K562 (cell line): ENCODE measurements at regions not wholly inside any gene's neighbourhood (a gene's known extent, or its start where the extent isn't known, plus 50 kb on each side); places are given as distances from the start of the nearest gene placed in this dataset.
A peak's percentile ranks its signal among the peaks of the same experiment; 100 is the strongest.

ENCODE experiments used
- ATAC-seq: fragments of 200-7000 bp; cut with Tn5 transposase; 3 replicates; pipeline ENCODE4 v1.9.1; 2020; ENCODE audit warnings: moderate library complexity
- BruUV-seq: library from RNA; stranded (reverse); fragments of 400-500 nt; replicated peaks from 2 replicates; lab custom pipeline; 2021; lab: Mats Ljungman, UMichigan
- CTCF ChIA-PET: fragments of 300-600 bp; formaldehyde crosslinking; extraction: SDS; loops from one replicate; lab custom pipeline; 2021; ENCODE audit warnings: low intra/inter-chr PET ratio; lab: Yijun Ruan, JAX
- POLR2A ChIA-PET: fragments of 300-600, 350-650 bp; sonication (Branson Sonifier 250); formaldehyde crosslinking; extraction: SDS; loops from one replicate; lab custom pipeline; 2021; ENCODE audit warnings: antibody characterized with exemption, inconsistent platforms; lab: Yijun Ruan, JAX
- DNase-seq, 4 experiments: peaks; one replicate each; pipeline versions ENCODE4 v3.0.0 to v3.0.0-alpha.2; 2011 to 2018; ENCODE audit warnings: low spot score in 3 of 4, mixed read lengths in 3 of 4; ENCODE audit errors: extremely low read depth in 1 of 4
- FAIRE-seq: peaks from 2 replicates; lab custom pipeline; 2011; peaks lifted over from hg19 to GRCh38; lab: Jason Lieb, UNC
- H2AFZ ChIP-seq: 2 replicates; pipeline ENCODE4 v1.6.0; 2011; ENCODE audit warnings: low read depth, low read length, control low read depth, inconsistent platforms
- H3K27ac ChIP-seq: fragments of 200-600 bp; 3 replicates; pipeline ENCODE4 v1.8.0; 2011; ENCODE audit warnings: low read depth, mild to moderate bottlenecking, control low read depth, inconsistent platforms, low read length, moderate library complexity, mixed read lengths; ENCODE audit errors: extremely low read depth
- H3K27me3 ChIP-seq, 2 experiments: fragments of 300-600 bp in 1 of 2; 2 replicates in 1 of 2; 3 replicates in 1 of 2; pipeline versions ENCODE4 v1.6.0 to v1.8.0; 2011; ENCODE audit warnings: inconsistent platforms in 2 of 2, low read length in 2 of 2, mild to moderate bottlenecking in 1 of 2, mixed read lengths in 1 of 2, moderate library complexity in 1 of 2; ENCODE audit not compliant: control insufficient read depth in 2 of 2, insufficient read depth in 2 of 2
- H3K36me3 ChIP-seq: fragments of 300-600 bp; 3 replicates; pipeline ENCODE4 v1.8.0; 2011; ENCODE audit warnings: mild to moderate bottlenecking, low read length, inconsistent platforms; ENCODE audit not compliant: control insufficient read depth, insufficient read depth
- H3K4me1 ChIP-seq, 2 experiments: fragments of 200-600 bp in 1 of 2; replicated peaks in 1 of 2; 2 replicates in 1 of 2; 3 replicates in 1 of 2; pipeline versions ENCODE4 v1.5.1 to v1.8.0; 2011; ENCODE audit warnings: inconsistent platforms in 2 of 2, low read length in 2 of 2, mild to moderate bottlenecking in 1 of 2, mixed read lengths in 1 of 2, moderate library complexity in 1 of 2; ENCODE audit not compliant: control insufficient read depth in 2 of 2, insufficient read depth in 2 of 2
- H3K4me2 ChIP-seq: 2 replicates; pipeline ENCODE4 v1.6.1; 2011; ENCODE audit warnings: low read length, control low read depth, inconsistent platforms, mixed read lengths; ENCODE audit not compliant: insufficient read depth
- H3K4me3 ChIP-seq: fragments of 200-600 bp; sonication (generic), shearing (Covaris generic); 2 replicates; pipeline ENCODE4 v1.5.1; 2016; ENCODE audit warnings: control low read depth, inconsistent platforms
- H3K79me2 ChIP-seq: fragments of 200-600 bp; 3 replicates; pipeline ENCODE4 v1.8.0; 2011; ENCODE audit warnings: low read length, inconsistent platforms; ENCODE audit not compliant: control insufficient read depth, insufficient read depth
- H3K9ac ChIP-seq, 2 experiments: 2 replicates each; pipeline versions ENCODE4 v1.6.0 to v1.6.1; 2011; ENCODE audit warnings: low read depth in 2 of 2, low read length in 2 of 2, control low read depth in 1 of 2, inconsistent platforms in 1 of 2, mild to moderate bottlenecking in 1 of 2, mixed read lengths in 1 of 2; ENCODE audit not compliant: insufficient read depth in 1 of 2
- H3K9me1 ChIP-seq: one replicate; pipeline ENCODE4 v1.6.0; 2011; ENCODE audit warnings: inconsistent platforms, mild to moderate bottlenecking, low read length, moderate library complexity; ENCODE audit not compliant: control insufficient read depth, insufficient read depth
- H3K9me3 ChIP-seq: replicated peaks from 2 replicates; pipeline ENCODE4 v1.5.1; 2011; ENCODE audit warnings: low read depth, low read length, inconsistent platforms; ENCODE audit not compliant: control insufficient read depth, insufficient read depth
- H4K20me1 ChIP-seq: replicated peaks from 2 replicates; pipeline ENCODE4 v1.6.1; 2011; ENCODE audit warnings: low read length, inconsistent platforms, mixed read lengths; ENCODE audit not compliant: control insufficient read depth, insufficient read depth
- E2F3 ChIP-seq: fragments of 250-450 bp; sonication (Bioruptor Pico); IDR thresholded peaks from 2 replicates; pipeline ENCODE4 v1.4.0; 2020; ENCODE audit warnings: mild to moderate bottlenecking
- GABPA ChIP-seq: fragments of 200-800 bp; sonication (Bioruptor generic); conservative IDR thresholded peaks from 2 replicates; pipeline ENCODE4 v1.6.1; 2016; ENCODE audit warnings: low read depth, missing genetic modification characterization, missing compliant biosample characterization
- IFI16 ChIP-seq: fragments of 250-450 bp; sonication (Bioruptor Pico); IDR thresholded peaks from 2 replicates; pipeline ENCODE4 v2.1.2; 2022; ENCODE audit warnings: mild to moderate bottlenecking, inconsistent platforms
- LCOR ChIP-seq: sonication (generic); formaldehyde crosslinking; IDR thresholded peaks from 2 replicates; pipeline ENCODE4 v1.8.0; 2022; ENCODE audit warnings: mild to moderate bottlenecking, missing genetic modification reagents
- ZNF224 ChIP-seq: sonication (generic); formaldehyde crosslinking; IDR thresholded peaks from 2 replicates; pipeline ENCODE4 v1.8.0; 2022; ENCODE audit warnings: mild to moderate bottlenecking, missing genetic modification reagents
- ZNF561 ChIP-seq: fragments of 450-650 bp; formaldehyde crosslinking; conservative IDR thresholded peaks from 2 replicates; pipeline ENCODE4 v1.4.0; 2020; ENCODE audit warnings: mild to moderate bottlenecking, moderate library complexity
- WGBS: fragments of 100-300 bp; shearing (Covaris generic); methylation state at CpG from one replicate; pipeline ENCODE4 v1.1.6; 2016; ENCODE audit warnings: low coverage, mixed read lengths; ENCODE audit not compliant: insufficient coverage; ENCODE audit errors: missing lambda C conversion rate; 5-methylcytosine and 5-hydroxymethylcytosine counted together
- in situ Hi-C: fragments of 300-500 bp; cut with MboI; formaldehyde crosslinking; loops from 4 replicates; pipeline ENCODE4 v1.15.0; 2018; ENCODE audit warnings: inconsistent platforms, mixed read lengths
- intact Hi-C: fragments of 100-400 bp; cut with micrococcal nuclease; formaldehyde crosslinking; loops from 2 replicates; pipeline ENCODE4 v1.14.2; 2022
- TF ChIP-seq, protein P1 (sequence below): IDR thresholded peaks from 3 replicates; pipeline ENCODE4 v1.6.1; 2011; ENCODE audit warnings: borderline replicate concordance, mild to moderate bottlenecking, moderate library complexity; ENCODE audit not compliant: insufficient read length; ENCODE audit errors: extremely low read depth
- TF ChIP-seq, protein P2 (sequence below), 2 experiments: fragments of 450-650 bp in 1 of 2; sonication (generic) in 1 of 2; formaldehyde crosslinking in 1 of 2; IDR thresholded peaks in 1 of 2; conservative IDR thresholded peaks in 1 of 2; 2 replicates each; pipeline versions ENCODE4 v1.6.1 to v1.8.1; 2016 to 2023; ENCODE audit warnings: mild to moderate bottlenecking in 2 of 2, moderate library complexity in 2 of 2, inconsistent platforms in 1 of 2, missing genetic modification reagents in 1 of 2

DNA sequence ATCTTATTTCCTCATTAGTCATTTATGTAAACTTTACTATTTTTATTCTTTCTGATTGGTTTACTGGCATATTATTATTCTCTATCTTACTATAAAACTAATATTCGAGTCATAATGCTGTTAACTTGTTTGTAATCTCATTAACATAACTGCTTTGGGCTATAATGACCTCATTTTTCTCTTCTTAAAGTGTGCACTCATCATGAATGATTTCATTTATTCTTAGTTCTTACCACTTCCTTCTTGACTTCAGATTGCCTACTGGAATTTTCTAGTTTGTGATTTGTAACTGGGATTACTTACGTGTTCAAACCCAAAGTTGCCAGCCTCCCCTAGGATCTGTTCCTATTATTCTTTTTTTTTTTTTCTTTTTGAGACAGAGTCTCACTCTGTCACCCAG is 91.8 kb upstream of the TNFAIP3 start:
- no TSS peak for BruUV-seq
- CTCF ChIA-PET = no interaction called here
- Histone ChIP-seq H4K20me1 (no peaks in the 10 kb centered on the region), H3K27ac (no peak overlapping the region), H3K79me2 (no peaks in the 10 kb centered on the region), H3K4me2 (no peak overlapping the region), H3K9me1 (no peaks in the 10 kb centered on the region), H3K4me3 (no peak overlapping the region), H3K27me3 (no peaks in the 10 kb centered on the region), H2AFZ (no peak overlapping the region), H3K36me3 (no peaks in the 10 kb centered on the region), H3K9ac (no peak overlapping the region)
- intact Hi-C loops = no loop called here
- ATAC-seq = no peak
- WGBS = 13% methylated on average over 2 of the region's 2 CpGs
- no peak for FAIRE-seq
- POLR2A ChIA-PET = interaction anchor here (1.6 kb wide), 1 partner anchor 21 kb away, joined by 3 read pairs; no protein-coding TSS in a partner anchor
- DNase-seq = no peak
- TF ChIP-seq LCOR (CRISPR knock-in tag) (no peak), ZNF561 (no peak), E2F3 (CRISPR knock-in tag) (no peak), ZNF224 (CRISPR knock-in tag) (no peak), IFI16 (CRISPR knock-in tag) (no peak), GABPA (tag) (0 out of 2 replicates have a peak, but pooled peaks have one; percentile 30)
- TF ChIP-seq, protein P1, sequence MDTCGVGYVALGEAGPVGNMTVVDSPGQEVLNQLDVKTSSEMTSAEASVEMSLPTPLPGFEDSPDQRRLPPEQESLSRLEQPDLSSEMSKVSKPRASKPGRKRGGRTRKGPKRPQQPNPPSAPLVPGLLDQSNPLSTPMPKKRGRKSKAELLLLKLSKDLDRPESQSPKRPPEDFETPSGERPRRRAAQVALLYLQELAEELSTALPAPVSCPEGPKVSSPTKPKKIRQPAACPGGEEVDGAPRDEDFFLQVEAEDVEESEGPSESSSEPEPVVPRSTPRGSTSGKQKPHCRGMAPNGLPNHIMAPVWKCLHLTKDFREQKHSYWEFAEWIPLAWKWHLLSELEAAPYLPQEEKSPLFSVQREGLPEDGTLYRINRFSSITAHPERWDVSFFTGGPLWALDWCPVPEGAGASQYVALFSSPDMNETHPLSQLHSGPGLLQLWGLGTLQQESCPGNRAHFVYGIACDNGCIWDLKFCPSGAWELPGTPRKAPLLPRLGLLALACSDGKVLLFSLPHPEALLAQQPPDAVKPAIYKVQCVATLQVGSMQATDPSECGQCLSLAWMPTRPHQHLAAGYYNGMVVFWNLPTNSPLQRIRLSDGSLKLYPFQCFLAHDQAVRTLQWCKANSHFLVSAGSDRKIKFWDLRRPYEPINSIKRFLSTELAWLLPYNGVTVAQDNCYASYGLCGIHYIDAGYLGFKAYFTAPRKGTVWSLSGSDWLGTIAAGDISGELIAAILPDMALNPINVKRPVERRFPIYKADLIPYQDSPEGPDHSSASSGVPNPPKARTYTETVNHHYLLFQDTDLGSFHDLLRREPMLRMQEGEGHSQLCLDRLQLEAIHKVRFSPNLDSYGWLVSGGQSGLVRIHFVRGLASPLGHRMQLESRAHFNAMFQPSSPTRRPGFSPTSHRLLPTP = no peak
- TF ChIP-seq, protein P2, sequence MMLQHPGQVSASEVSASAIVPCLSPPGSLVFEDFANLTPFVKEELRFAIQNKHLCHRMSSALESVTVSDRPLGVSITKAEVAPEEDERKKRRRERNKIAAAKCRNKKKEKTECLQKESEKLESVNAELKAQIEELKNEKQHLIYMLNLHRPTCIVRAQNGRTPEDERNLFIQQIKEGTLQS (IDR thresholded peaks at IDR 0.05) = peak; percentile 25; the same call in 1 of the 2 replicates
- TF ChIP-seq, protein P2 (CRISPR knock-in tag; conservative IDR thresholded peaks at IDR 0.05) = no peak
- TF ChIP-seq, all 486 proteins: peak for 2
- in situ Hi-C loops = no loop called here
- Histone ChIP-seq H3K4me1 (peaks cover 0 to 6% of the 10 kb centered on the region in 2 experiments; a peak in 1 of 5 replicates), H3K9me3 (no peaks in the 10 kb centered on the region)
